HG02870 (cell line): ENCODE measurements at regions not wholly inside any gene's neighbourhood (a gene's known extent, or its start where the extent isn't known, plus 50 kb on each side); places are given as distances from the start of the nearest gene placed in this dataset.

Source experiments
- ATAC-seq: cut with Tn5 transposase; IDR thresholded peaks from one replicate; pipeline ENCODE4 v1.9.1; 2021; ENCODE audit warnings: mild to moderate bottlenecking, moderate library complexity; ENCODE audit not compliant: unreplicated experiment

DNA sequence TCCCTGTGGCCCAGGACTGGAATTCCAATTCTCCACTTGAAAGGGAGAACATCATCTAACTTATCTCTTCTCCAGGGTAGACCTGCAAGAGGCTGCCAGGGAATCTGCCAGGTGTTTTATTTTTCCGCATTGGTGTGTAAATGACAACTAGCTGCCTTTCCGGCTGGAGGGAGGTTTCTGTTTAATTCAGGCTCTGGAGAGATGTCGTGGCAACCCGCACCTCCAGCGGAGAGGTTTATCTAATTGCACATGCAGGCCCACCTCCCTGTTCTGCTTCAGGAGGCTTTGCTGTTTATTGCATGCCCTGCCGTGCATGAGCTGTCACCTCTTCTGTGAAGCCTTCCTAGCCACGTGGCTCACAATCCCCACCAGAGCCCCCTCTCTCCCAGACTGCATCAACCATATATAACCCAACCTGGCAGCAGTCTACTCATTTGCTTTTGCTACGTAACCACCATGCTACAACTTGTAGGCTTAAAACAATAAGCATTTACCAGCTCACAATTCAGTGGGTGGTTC lies 151.6 kb downstream of the C1orf94 start:
- ATAC-seq = no peak

DNA sequence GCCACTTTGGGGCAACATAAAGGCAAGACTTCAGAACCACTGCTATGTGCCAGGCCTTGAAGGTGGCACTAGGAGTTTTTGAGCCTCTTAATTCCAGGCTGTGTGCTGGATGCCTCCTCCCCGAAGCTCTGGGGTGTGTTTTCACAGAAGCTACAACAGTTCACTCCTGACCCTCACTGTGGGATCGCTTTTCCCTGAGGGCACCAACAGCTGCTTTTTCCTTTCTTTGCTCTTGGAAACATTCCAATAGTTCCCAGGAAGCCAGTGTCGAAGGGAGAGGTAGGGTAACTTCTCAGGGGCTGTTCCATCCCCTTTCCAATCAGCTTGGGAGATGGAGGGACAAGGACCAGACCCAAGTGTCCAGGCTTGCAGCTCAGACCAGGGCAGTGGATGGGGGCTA lies 153.4 kb downstream of the C1orf94 start:
- ATAC-seq = no peak

DNA sequence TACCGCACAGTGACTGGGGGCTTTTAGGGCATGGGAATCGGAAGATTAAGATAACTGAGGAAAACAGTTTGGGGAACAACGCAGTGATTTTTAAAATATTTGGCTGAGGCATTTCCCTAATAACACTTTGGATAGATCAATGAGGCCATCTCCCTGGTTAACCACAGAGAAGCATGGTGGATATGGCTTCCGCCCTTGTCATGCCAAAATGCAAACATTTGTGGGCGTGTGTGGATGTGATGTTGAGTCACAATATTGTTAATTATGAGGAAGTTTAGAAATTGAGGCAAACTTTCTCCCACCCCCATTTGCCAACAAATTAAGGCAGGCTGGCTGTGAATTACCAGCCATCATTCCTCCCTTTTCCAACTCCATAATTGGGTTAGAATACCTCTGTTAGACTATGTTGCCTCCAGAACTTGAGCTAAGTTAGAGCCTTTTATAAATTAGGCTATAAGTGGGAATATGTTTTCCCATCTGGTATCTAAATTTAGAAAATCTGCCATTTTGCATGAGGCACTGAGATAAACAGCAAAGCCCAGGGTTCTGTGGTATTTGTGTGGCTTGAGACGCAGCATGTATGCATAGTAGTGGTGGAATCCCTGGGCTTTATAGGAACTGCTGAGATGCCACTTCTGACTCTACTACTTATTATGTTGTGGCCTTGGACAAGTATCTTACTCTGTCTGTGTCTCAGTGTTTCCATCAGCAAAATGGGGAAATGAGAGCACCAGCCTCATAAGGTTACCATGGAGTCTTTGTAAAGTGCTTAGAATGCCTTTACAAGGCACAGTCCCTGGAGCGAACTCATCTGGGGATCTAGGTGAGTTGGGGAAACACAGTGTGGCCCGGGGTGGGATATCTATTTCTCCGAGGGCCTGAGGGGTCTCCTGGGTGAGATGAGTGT lies 154.6 kb downstream of the C1orf94 start:
- no peak for ATAC-seq

DNA sequence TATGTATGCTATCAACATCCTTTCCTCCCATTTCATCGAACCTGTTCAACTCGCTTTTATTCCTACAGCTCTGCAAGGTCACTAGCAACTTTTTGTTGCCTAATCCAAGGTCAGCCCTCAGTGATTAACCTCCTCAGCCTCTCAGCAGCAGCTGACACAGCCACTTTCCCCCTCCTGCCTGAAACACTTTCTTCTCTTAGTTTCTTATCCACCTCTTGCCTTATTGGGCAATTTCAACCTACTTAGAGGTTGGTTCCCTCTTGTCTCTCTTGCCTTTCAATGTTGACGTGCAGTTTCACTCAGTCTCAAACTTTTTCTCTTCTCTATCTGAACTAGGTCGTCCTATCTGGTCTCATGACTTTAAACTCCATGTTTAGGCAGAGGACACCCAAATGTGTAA lies 156.3 kb downstream of the C1orf94 start:
- no peak for ATAC-seq

DNA sequence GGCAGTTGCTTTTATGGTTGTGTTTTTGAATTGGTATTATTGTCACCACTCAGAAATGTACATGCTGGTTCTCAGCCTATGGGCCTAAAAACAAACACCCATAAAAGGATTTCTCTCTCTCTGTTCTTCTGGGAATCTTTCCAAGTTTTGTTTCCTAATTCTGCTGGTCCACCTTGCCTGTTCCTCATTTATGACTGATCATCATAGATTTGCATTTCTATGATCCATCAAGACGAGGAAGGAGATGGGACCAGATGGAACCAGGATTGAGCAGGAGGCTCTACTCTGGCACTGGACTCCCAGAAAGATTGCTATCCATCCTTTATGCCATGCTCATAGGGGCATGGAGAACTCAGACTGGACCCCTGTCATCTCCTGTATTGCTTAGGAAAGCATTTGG lies 162.2 kb downstream of the C1orf94 start:
- no peak for ATAC-seq

DNA sequence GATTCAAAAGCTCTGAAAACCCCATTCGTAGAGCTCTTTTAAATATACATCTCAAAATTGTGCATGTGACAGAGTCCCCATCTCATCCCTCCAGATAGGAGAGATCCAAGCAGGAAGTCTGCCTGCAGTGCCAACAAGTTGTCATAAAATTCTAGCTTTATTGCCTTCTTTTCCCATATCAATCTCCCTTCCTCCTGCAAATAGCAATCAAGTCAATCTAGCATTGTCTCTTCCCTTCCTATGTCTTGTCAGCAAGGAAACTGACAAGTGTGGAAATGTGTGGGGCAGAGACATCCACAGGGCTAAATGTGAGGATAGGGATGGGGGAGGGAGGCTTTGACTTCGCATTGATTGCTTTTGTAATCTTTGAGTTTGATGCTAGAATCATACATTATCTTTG lies 165.2 kb downstream of the C1orf94 start:
- no peak for ATAC-seq

DNA sequence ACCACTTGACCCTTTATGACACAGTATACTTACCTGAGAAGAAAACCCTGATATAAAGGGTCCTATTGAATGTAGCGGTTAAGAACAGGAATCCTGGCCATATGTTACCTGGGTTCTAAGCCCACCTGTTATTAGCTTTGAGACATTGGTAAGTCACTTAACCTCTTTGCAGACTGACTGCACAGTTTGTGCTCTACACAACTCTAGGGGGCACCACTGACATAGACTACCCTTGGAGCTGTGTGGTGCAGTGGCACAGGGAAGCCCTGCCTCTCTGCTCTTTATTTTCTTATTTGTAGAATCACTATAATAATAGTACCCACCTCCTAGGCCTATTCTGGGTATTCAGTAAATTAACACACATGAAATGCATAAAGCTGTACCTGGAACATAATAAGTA lies 165.6 kb downstream of the C1orf94 start:
- no peak for ATAC-seq

DNA sequence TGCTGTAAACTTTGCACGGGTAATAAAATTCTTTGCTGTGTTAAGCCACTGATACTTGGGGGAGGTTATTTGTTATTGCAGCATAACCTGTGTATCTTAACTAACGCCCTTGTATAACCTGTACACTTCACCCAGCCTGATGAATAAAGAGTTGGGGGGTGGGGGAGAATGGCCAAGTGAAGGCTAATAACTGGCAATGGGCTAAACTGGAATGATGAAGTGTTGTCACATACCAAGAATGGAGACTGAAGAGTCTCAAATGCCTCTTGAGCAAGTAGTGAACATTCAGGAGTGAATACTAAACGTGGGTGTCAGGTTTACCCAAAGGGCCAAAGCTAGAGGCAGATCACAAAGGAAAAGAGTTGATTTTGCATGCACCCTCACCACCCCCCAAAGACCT lies 169.4 kb downstream of the C1orf94 start:
- no peak for ATAC-seq

DNA sequence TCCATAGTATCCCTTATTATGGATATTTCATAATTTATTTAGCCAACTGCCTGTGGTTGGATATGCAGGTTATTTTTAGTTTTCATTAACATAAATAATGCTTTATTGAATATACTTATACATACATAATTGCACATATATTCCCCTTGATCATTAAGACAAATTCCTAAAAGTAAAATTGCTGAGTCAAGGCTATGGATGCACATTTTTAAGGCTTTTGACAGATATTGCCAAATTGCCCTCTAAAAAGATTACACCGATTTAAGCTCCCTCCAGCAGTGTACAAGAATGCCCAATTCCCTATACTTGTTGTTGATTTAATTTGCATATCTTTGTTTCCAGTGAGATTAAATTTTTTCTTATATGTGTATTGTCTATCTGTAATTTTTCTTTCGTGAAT lies 176.7 kb downstream of the C1orf94 start:
- ATAC-seq = no peak

DNA sequence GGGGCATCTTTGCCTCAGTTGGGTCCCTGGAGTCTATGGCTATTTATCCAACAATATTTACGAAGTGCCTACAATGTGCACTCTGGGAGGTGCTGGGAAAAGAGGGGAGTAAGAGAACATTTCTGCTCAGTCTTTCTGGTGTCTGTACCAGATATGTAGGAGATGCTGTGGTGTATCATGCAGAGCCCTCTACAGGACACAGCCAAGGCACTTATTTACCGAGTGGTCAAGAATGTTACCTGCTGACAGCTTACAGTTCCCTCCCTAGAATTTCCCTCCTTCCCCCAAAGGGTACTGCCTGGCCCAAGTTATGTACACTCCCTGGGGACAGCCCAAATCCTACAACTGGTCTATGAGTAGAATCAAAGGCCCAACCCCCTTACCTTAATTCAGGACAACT lies 177.7 kb downstream of the C1orf94 start:
- ATAC-seq = no peak

DNA sequence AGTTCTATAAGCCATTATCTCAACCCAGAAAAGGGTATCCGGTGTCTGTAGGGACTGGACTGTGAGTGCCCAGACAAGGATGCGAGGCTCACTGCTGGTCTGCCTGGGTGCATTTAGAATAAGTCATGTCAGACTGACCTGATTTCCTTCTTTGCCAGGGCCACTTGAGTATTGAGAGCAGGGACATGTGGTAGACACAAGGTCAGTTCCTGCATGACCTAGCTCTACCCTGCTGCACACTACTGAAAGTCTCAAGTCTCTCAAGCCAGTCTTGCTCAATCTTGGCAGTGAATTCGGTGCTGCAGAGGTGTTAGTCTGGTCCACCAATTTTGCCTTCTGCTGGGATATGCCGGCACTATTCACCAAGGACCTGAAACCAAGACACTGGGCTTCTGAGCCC lies 180.1 kb downstream of the C1orf94 start:
- ATAC-seq = no peak

DNA sequence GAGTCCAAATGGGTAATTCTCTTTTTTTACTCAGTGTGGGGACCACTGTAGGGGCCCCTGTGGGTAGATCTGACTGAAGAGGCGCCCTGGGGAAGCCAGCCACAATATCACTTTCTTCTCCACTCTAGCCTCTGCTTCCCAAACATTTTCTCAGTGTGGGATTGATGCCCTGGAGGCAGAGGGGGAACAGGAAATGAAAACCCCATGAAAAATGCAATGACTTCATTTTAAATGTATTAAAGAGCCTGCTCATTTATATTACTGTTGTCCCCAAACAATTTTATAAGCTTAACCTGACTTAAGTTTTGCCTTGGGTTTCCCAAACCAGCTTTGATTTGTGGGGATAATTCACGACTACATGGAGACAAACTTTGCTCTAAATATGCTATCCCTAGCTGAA lies 181.9 kb downstream of the C1orf94 start:
- ATAC-seq = no peak

DNA sequence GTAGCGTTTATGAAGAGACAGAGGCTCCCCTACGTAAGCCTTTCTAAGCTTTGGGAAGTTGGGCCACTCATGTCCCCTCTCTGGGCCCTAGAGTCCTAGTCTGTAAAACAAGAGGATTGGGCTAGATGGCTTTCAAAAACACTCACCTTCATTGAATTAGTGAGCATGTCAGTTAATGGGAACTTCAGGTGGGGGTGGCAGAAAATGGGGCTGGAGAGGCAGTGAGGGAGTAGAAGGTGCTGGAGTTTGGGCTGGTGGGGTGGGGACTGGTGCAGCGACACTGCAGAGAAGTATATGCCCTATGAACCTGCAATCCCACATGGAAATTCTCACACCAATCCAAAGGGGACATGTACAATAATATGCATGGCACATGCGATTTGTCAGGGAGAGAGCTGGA lies 182.7 kb downstream of the C1orf94 start:
- ATAC-seq = no peak

DNA sequence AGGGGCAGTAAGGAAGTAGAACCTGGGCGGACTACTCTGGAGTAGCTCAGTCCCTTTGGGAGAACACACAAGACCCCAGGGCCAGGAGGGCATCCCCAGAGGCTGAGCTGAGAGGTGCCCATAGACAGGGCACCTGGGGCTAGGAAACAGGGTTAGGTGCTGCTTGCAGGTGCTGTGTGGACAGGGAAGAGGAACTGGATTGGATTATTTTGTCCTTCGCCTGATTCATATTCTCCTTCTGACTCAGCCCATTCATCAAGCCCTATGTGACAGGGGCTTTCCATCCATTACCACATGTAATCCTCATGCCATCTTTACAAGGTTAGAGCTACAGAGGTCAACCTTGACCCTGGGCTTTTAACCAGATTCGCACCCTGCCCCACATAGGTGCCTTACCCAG lies 183.9 kb downstream of the C1orf94 start:
- peak; percentile 55 for ATAC-seq

DNA sequence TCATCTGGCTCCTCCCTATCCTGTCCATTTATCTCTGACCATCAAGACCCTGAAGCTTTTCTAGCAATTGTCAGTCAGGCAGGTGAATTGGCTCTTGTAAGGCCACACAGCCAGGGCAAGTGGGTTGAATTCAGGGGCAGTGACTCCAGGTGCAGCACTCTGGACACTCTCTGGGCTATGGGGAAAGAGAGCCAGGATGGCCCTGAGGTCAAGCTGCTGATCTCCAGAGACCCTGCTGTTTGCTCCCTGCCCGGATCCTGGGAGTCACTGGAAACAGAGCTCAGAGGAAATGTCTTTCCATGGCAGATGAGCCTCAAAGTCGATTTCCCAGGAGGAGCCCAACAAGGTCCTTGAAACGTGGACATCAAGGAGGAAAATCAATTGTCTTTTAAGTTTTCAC lies 184.4 kb downstream of the C1orf94 start:
- ATAC-seq = no peak

DNA sequence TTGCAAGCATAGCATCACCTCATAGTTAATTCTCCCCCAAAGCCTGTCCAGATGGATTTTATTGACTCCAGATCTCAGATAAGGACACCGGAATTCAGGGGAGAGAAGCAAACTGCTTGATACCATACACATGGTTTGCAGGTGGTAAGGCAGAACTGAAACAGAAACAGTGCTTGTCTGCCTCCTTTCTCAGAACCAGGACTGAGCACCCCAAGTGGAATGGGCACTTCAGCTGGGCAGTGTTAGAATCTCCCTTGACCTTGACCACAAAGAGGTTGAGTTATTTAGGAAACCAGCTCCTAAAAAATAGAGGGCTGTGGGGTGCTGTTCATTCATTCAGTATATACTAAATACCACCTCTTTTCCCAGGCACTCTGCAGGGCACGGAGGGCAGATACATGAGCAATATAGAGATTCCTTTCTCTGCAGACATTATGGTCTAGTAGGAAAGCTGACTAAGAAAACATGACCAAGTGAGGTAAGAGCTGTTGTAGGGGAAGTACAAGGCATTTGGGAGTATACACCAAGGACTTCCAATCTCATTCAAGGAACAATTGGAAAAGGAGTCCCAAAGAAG lies 185.2 kb downstream of the C1orf94 start:
- no peak for ATAC-seq

DNA sequence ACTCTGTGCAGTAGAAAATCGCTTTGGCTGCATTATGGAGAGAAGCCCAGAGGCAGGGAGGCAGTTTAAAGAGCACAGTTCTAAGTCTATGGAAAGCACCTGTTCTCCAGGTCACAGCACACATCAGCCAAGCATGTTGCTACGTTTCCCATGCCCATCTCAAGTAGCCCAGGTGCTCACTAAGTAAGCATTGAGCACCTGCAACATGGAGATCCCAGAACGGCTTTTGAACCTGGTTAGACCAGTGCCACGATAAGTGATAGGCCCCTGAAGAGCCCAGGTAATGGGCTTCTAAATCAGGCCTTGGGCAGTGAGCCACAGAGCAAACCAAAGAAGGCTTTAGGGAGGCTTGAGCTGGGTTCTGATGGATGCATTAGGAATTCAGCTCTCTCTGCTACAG lies 186.2 kb downstream of the C1orf94 start:
- ATAC-seq = no peak

DNA sequence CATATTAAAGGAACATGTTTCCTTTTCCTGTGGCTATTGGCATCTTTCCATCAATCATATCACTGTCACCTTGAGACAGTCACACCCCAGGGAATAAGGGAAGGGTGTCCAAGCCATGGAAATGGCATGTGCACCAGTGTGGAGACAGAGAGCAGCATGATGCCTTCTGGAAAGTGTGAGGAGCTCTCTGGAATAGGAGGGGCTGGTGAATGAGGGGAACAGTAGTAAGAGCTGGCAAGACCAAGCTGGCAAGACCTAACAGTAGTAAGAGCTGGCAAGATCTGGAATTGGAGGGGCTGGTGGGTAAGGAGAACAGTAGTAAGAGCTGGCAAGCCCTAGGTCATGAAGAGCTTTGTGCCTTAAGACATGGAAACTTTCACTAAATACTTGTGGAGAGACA lies 186.7 kb downstream of the C1orf94 start:
- no peak for ATAC-seq

DNA sequence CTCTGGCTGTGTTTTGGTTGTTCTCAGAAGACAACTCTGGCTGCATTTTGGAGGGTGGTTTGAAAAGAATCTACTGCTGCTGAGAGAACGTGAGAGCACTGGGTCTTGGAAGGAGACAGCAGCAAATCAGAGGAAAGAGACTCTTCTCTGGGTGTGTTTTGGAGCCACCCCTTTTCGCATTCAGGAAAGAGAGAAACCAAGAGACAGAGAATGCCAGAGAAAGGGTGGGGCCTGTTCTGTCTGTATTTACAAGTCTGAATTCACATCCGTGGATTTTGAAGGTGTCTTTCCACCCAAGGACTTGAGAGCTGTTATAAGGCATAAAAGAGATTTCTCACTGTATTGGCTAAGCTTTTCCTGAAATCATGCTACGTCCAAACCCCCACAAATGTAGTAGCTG lies 187.2 kb downstream of the C1orf94 start:
- ATAC-seq = no peak

DNA sequence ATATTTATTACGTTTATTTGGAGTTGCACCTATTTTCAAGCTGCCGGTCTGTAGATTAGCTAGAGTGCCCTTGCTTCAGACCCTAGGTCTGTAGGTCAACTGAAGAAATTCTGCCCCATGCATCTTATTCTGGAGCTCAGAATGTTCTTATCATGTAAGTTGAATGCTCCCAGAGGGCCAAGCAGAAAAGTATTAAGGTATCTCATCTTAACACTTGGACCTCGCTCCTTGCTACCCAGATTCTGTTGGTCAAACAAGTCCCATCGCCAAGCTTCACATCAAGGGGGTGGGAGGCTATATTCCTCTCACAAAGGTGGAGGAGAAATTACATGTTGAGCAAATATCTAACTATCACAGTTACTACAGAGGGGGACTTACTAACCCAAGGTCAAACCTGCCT lies 187.7 kb downstream of the C1orf94 start:
- ATAC-seq = no peak

DNA sequence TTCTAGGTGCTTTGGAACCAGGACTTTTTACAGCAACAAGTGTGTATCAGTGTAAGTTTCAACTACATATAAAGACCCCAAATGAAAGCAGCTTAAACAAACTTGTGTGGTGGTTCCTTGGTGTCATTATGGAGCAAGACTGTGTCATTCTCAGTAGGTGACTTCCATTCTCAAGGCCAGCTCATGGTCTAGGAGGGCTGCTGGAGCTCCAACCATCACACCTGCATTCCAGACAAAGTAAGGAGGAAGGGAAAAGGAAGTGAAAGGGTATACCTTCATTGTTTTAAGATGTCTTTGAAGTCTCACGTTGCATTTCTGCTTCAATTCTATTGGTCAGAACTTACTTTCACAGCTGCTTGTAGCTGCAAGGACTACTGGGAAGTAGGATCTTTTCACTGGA lies 188.6 kb downstream of the C1orf94 start:
- no peak for ATAC-seq

DNA sequence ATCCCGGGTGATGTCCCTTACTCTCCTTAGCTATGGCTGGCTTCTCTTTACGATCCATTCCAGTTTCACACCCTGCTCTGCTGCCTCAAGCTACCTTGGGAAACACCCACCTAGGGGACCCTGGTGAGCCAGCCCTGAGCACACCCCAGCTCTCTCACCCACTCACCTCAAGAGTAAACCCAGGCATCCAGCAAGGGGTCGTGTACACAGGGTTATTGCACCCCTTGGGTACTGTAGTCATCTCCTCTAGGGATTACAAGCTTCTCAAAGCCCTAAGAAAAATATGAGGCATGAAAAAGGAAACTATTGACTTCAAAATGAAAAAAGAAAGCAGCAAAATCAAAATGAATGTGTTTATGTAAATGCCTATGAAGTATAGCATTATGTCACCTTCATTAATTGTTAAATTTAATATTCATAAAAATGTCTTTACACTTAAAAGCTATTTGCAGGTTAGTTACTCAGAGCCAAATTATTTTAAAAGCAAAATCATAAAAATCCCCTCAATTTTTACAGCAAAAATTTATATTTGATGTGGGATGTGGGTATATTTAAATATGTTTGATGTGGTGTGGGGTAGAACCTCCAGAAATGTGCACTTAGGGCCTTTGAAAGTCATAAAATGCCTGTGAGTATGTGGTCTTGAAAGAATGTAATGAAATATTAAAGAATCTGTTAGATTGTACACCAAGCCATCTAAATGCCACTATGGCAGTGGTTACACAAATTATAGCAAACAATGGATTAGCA lies 190.3 kb downstream of the C1orf94 start:
- ATAC-seq = no peak
